K562 (cell line): ENCODE measurements at regions not wholly inside any gene's neighbourhood (a gene's known extent, or its start where the extent isn't known, plus 50 kb on each side); places are given as distances from the start of the nearest gene placed in this dataset.

Experiments used
- ATAC-seq: fragments of 200-7000 bp; cut with Tn5 transposase; 3 replicates; pipeline ENCODE4 v1.9.1; 2020; ENCODE audit warnings: moderate library complexity
- BruUV-seq: library from RNA; stranded (reverse); fragments of 400-500 nt; replicated peaks from 2 replicates; lab custom pipeline; 2021; lab: Mats Ljungman, UMichigan
- CTCF ChIA-PET: fragments of 300-600 bp; formaldehyde crosslinking; extraction: SDS; loops from one replicate; lab custom pipeline; 2021; ENCODE audit warnings: low intra/inter-chr PET ratio; lab: Yijun Ruan, JAX
- POLR2A ChIA-PET: fragments of 300-600, 350-650 bp; sonication (Branson Sonifier 250); formaldehyde crosslinking; extraction: SDS; loops from one replicate; lab custom pipeline; 2021; ENCODE audit warnings: antibody characterized with exemption, inconsistent platforms; lab: Yijun Ruan, JAX
- DNase-seq, 4 experiments: peaks; one replicate each; pipeline versions ENCODE4 v3.0.0 to v3.0.0-alpha.2; 2011 to 2018; ENCODE audit warnings: low spot score in 3 of 4, mixed read lengths in 3 of 4; ENCODE audit errors: extremely low read depth in 1 of 4
- FAIRE-seq: peaks from 2 replicates; lab custom pipeline; 2011; peaks lifted over from hg19 to GRCh38; lab: Jason Lieb, UNC
- H2AFZ ChIP-seq: 2 replicates; pipeline ENCODE4 v1.6.0; 2011; ENCODE audit warnings: low read depth, low read length, control low read depth, inconsistent platforms
- H3K27ac ChIP-seq: fragments of 200-600 bp; 3 replicates; pipeline ENCODE4 v1.8.0; 2011; ENCODE audit warnings: low read depth, mild to moderate bottlenecking, control low read depth, inconsistent platforms, low read length, moderate library complexity, mixed read lengths; ENCODE audit errors: extremely low read depth
- H3K27me3 ChIP-seq, 2 experiments: fragments of 300-600 bp in 1 of 2; 2 replicates in 1 of 2; 3 replicates in 1 of 2; pipeline versions ENCODE4 v1.6.0 to v1.8.0; 2011; ENCODE audit warnings: inconsistent platforms in 2 of 2, low read length in 2 of 2, mild to moderate bottlenecking in 1 of 2, mixed read lengths in 1 of 2, moderate library complexity in 1 of 2; ENCODE audit not compliant: control insufficient read depth in 2 of 2, insufficient read depth in 2 of 2
- H3K36me3 ChIP-seq: fragments of 300-600 bp; 3 replicates; pipeline ENCODE4 v1.8.0; 2011; ENCODE audit warnings: mild to moderate bottlenecking, low read length, inconsistent platforms; ENCODE audit not compliant: control insufficient read depth, insufficient read depth
- H3K4me1 ChIP-seq, 2 experiments: fragments of 200-600 bp in 1 of 2; replicated peaks in 1 of 2; 2 replicates in 1 of 2; 3 replicates in 1 of 2; pipeline versions ENCODE4 v1.5.1 to v1.8.0; 2011; ENCODE audit warnings: inconsistent platforms in 2 of 2, low read length in 2 of 2, mild to moderate bottlenecking in 1 of 2, mixed read lengths in 1 of 2, moderate library complexity in 1 of 2; ENCODE audit not compliant: control insufficient read depth in 2 of 2, insufficient read depth in 2 of 2
- H3K4me2 ChIP-seq: 2 replicates; pipeline ENCODE4 v1.6.1; 2011; ENCODE audit warnings: low read length, control low read depth, inconsistent platforms, mixed read lengths; ENCODE audit not compliant: insufficient read depth
- H3K4me3 ChIP-seq: fragments of 200-600 bp; sonication (generic), shearing (Covaris generic); 2 replicates; pipeline ENCODE4 v1.5.1; 2016; ENCODE audit warnings: control low read depth, inconsistent platforms
- H3K79me2 ChIP-seq: fragments of 200-600 bp; 3 replicates; pipeline ENCODE4 v1.8.0; 2011; ENCODE audit warnings: low read length, inconsistent platforms; ENCODE audit not compliant: control insufficient read depth, insufficient read depth
- H3K9ac ChIP-seq, 2 experiments: 2 replicates each; pipeline versions ENCODE4 v1.6.0 to v1.6.1; 2011; ENCODE audit warnings: low read depth in 2 of 2, low read length in 2 of 2, control low read depth in 1 of 2, inconsistent platforms in 1 of 2, mild to moderate bottlenecking in 1 of 2, mixed read lengths in 1 of 2; ENCODE audit not compliant: insufficient read depth in 1 of 2
- H3K9me1 ChIP-seq: one replicate; pipeline ENCODE4 v1.6.0; 2011; ENCODE audit warnings: inconsistent platforms, mild to moderate bottlenecking, low read length, moderate library complexity; ENCODE audit not compliant: control insufficient read depth, insufficient read depth
- H3K9me3 ChIP-seq: replicated peaks from 2 replicates; pipeline ENCODE4 v1.5.1; 2011; ENCODE audit warnings: low read depth, low read length, inconsistent platforms; ENCODE audit not compliant: control insufficient read depth, insufficient read depth
- H4K20me1 ChIP-seq: replicated peaks from 2 replicates; pipeline ENCODE4 v1.6.1; 2011; ENCODE audit warnings: low read length, inconsistent platforms, mixed read lengths; ENCODE audit not compliant: control insufficient read depth, insufficient read depth
- CTCF ChIP-seq, 3 experiments: IDR thresholded peaks in 2 of 3; conservative IDR thresholded peaks in 1 of 3; 2 replicates each; pipeline ENCODE4 v1.5.1; 2011 to 2012; ENCODE audit warnings: low read length in 3 of 3, mild to moderate bottlenecking in 3 of 3, control low read depth in 2 of 3, improper control_type of control experiment in 1 of 3, inconsistent platforms in 1 of 3, low read depth in 1 of 3, mixed read lengths in 1 of 3, moderate library complexity in 1 of 3; ENCODE audit not compliant: insufficient read depth in 2 of 3
- NFATC3 ChIP-seq: fragments of 450-650 bp; IDR thresholded peaks from 2 replicates; pipeline ENCODE4 v1.6.1; 2017; ENCODE audit warnings: mild to moderate bottlenecking
- NR4A1 ChIP-seq, 2 experiments: fragments of 250-450 bp in 1 of 2; fragments of 450-650 bp in 1 of 2; sonication (Bioruptor Pico) in 1 of 2; IDR thresholded peaks; 2 replicates each; pipeline versions ENCODE4 v1.4.0 to v1.6.1; 2016 to 2020; ENCODE audit warnings: mild to moderate bottlenecking in 2 of 2, missing compliant biosample characterization in 1 of 2, missing genetic modification characterization in 1 of 2, moderate library complexity in 1 of 2
- ZNF280A ChIP-seq: fragments of 450-650 bp; IDR thresholded peaks from 2 replicates; pipeline ENCODE4 v1.6.1; 2018; ENCODE audit warnings: mild to moderate bottlenecking, low read depth; ENCODE audit not compliant: partially characterized antibody
- WGBS: fragments of 100-300 bp; shearing (Covaris generic); methylation state at CpG from one replicate; pipeline ENCODE4 v1.1.6; 2016; ENCODE audit warnings: low coverage, mixed read lengths; ENCODE audit not compliant: insufficient coverage; ENCODE audit errors: missing lambda C conversion rate; 5-methylcytosine and 5-hydroxymethylcytosine counted together
- in situ Hi-C: fragments of 300-500 bp; cut with MboI; formaldehyde crosslinking; loops from 4 replicates; pipeline ENCODE4 v1.15.0; 2018; ENCODE audit warnings: inconsistent platforms, mixed read lengths
- intact Hi-C: fragments of 100-400 bp; cut with micrococcal nuclease; formaldehyde crosslinking; loops from 2 replicates; pipeline ENCODE4 v1.14.2; 2022

- Histone ChIP-seq H2AFZ (no peak overlapping the region), H3K27me3 (no peaks in the 10 kb centered on the region), H4K20me1 (no peaks in the 10 kb centered on the region), H3K9me3 (no peaks in the 10 kb centered on the region), H3K27ac (no peak overlapping the region), H3K4me2 (no peak overlapping the region), H3K4me1 (no peaks in the 10 kb centered on the region), H3K4me3 (no peak overlapping the region), H3K79me2 (no peaks in the 10 kb centered on the region), H3K9me1 (no peaks in the 10 kb centered on the region), H3K36me3 (no peaks in the 10 kb centered on the region), H3K9ac (no peak overlapping the region)
- TF ChIP-seq NR4A1 (CRISPR knock-in tag; IDR thresholded peaks at IDR 0.05): no peak
- no peak for TF ChIP-seq NR4A1 (tag; IDR thresholded peaks at IDR 0.05)
- no peak for TF ChIP-seq ZNF280A
- 0% methylated on average over 2 of the region's 2 CpGs for WGBS
- ATAC-seq: no peak
- BruUV-seq: no TSS peak
- ChIA-PET POLR2A (no interaction called here), CTCF (no interaction called here)
- no peak for FAIRE-seq
- intact Hi-C loops (no loop called here), in situ Hi-C loops (no loop called here)
- DNase-seq: no peak
These were observed 59.1 kb downstream of the NOG start for GRCh38 chr17:56652628-56653027.

GRCh38 chr17:56653877-56654276 is 60.4 kb downstream of the NOG start:
- FAIRE-seq (no peak), ATAC-seq (peak; percentile 78), DNase-seq (peak; percentile 15 to 39 (median 25))
- H3K79me2 ChIP-seq: no peaks in the 10 kb centered on the region
- H3K4me1 ChIP-seq: no peaks in the 10 kb centered on the region
- 7% methylated on average over 3 of the region's 3 CpGs for WGBS
- H2AFZ ChIP-seq: no peak overlapping the region
- no peaks in the 10 kb centered on the region for H3K27me3 ChIP-seq
- BruUV-seq: no TSS peak
- no peak overlapping the region for H3K27ac ChIP-seq
- POLR2A ChIA-PET: interaction anchor here (0.6 kb wide), 1 partner anchor 1205 kb away, joined by 3 read pairs; no protein-coding TSS in a partner anchor
- no peaks in the 10 kb centered on the region for H3K9me1 ChIP-seq
- intact Hi-C loops (no loop called here), in situ Hi-C loops (no loop called here)
- no peak overlapping the region for H3K4me3 ChIP-seq
- no peaks in the 10 kb centered on the region for H3K9me3 ChIP-seq
- no peaks in the 10 kb centered on the region for H3K36me3 ChIP-seq
- no peak overlapping the region for H3K9ac ChIP-seq
- no peak overlapping the region for H3K4me2 ChIP-seq
- CTCF ChIA-PET: interaction anchor here (0.6 kb wide), 1 partner anchor 1145 kb away, joined by 3 read pairs; no protein-coding TSS in a partner anchor
- TF ChIP-seq NFATC3 (no peak), CTCF (IDR thresholded peaks at IDR 0.05 in 2 of 3, conservative IDR thresholded peaks at IDR 0.05 in 1 of 3; ENCODE audit: insufficient read depth in 2 of 3, low read depth in 1 of 3, low read length in 3 of 3) (peak; percentile 34 to 45 (median 42); a peak in 3 of 6 replicates)
- TF ChIP-seq, all 486 proteins: peak for 1
- no peaks in the 10 kb centered on the region for H4K20me1 ChIP-seq
